Activated CD8-positive, alpha-beta memory T cell treated with anti-CD3 and anti-CD28 coated beads, Interleukin-2, amount 10 ng/mL, durations not matched to agents 7 days and 5 days (primary cell): ENCODE measurements at regions not wholly inside any gene's neighbourhood (a gene's known extent, or its start where the extent isn't known, plus 50 kb on each side); places are given as distances from the start of the nearest gene placed in this dataset.

Experiments used
- ATAC-seq: fragments of 150-1000 bp; cut with Tn5 transposase; one replicate; pipeline ENCODE4 v1.10.0; 2021; ENCODE audit warnings: moderate library complexity
- CTCF ChIA-PET: fragments of 350-600 bp; sonication (Branson Sonifier 250); formaldehyde crosslinking; loops from one replicate; lab custom pipeline; 2021; ENCODE audit warnings: antibody characterized with exemption; lab: Charles Lee
- DNase-seq: peaks from one replicate; pipeline ENCODE4 v3.0.0-alpha.2; 2020
- H3K27ac Mint-ChIP-seq: one replicate; pipeline ENCODE4 v1.8.0; 2021; ENCODE audit warnings: mild to moderate bottlenecking, mixed read lengths
- H3K27me3 Mint-ChIP-seq: one replicate; pipeline ENCODE4 v1.8.0; 2021; ENCODE audit warnings: mixed read lengths
- H3K36me3 Mint-ChIP-seq: one replicate; pipeline ENCODE4 v1.8.0; 2021; ENCODE audit warnings: mild to moderate bottlenecking, mixed read lengths
- H3K4me1 Mint-ChIP-seq: one replicate; pipeline ENCODE4 v1.8.0; 2021; ENCODE audit warnings: mixed read lengths
- H3K4me3 Mint-ChIP-seq: one replicate; pipeline ENCODE4 v1.8.0; 2021; ENCODE audit warnings: mild to moderate bottlenecking, moderate library complexity, mixed read lengths
- H3K9me3 Mint-ChIP-seq: one replicate; pipeline ENCODE4 v1.8.0; 2022; ENCODE audit warnings: low read depth, mixed read lengths

- Mint-ChIP-seq H3K4me1 (no peaks in the 10 kb centered on the region), H3K9me3 (peaks cover 12% of the 10 kb centered on the region), H3K27me3 (no peaks in the 10 kb centered on the region), H3K4me3 (no peak overlapping the region), H3K27ac (no peak overlapping the region), H3K36me3 (no peaks in the 10 kb centered on the region)
- CTCF ChIA-PET, result no interaction called here
- DNase-seq, result no peak
- ATAC-seq, result no peak
Observed at GRCh38 chr9:80878556-80878955, 810.8 kb downstream of the TLE1 start.

- no peak overlapping the region for H3K4me3 Mint-ChIP-seq
- no peak overlapping the region for H3K27ac Mint-ChIP-seq
- H3K36me3 Mint-ChIP-seq, result no peaks in the 10 kb centered on the region
- no peaks in the 10 kb centered on the region for H3K4me1 Mint-ChIP-seq
- no peak for DNase-seq
- peaks cover 12% of the 10 kb centered on the region for H3K9me3 Mint-ChIP-seq
- no peaks in the 10 kb centered on the region for H3K27me3 Mint-ChIP-seq
- no peak for ATAC-seq
- CTCF ChIA-PET, result no interaction called here
Observed at GRCh38 chr9:80875947-80876346, 813.4 kb downstream of the TLE1 start.

- H3K27ac Mint-ChIP-seq, result no peak overlapping the region
- no peaks in the 10 kb centered on the region for H3K4me1 Mint-ChIP-seq
- H3K9me3 Mint-ChIP-seq, result peaks cover 12% of the 10 kb centered on the region
- no peak for DNase-seq
- H3K36me3 Mint-ChIP-seq, result no peaks in the 10 kb centered on the region
- H3K27me3 Mint-ChIP-seq, result no peaks in the 10 kb centered on the region
- no peak overlapping the region for H3K4me3 Mint-ChIP-seq
- no peak for ATAC-seq
- CTCF ChIA-PET, result no interaction called here
Observed at GRCh38 chr9:80874276-80874675, 815.1 kb downstream of the TLE1 start.

- Mint-ChIP-seq H3K27me3 (no peaks in the 10 kb centered on the region), H3K36me3 (no peaks in the 10 kb centered on the region), H3K4me1 (no peaks in the 10 kb centered on the region), H3K4me3 (no peak overlapping the region), H3K27ac (no peak overlapping the region), H3K9me3 (peaks cover 12% of the 10 kb centered on the region)
- ATAC-seq (no peak), DNase-seq (no peak)
- CTCF ChIA-PET, result no interaction called here
Observed at GRCh38 chr9:80873861-80874260, 815.5 kb downstream of the TLE1 start.

- no peaks in the 10 kb centered on the region for H3K36me3 Mint-ChIP-seq
- no peaks in the 10 kb centered on the region for H3K27me3 Mint-ChIP-seq
- H3K4me3 Mint-ChIP-seq, result no peak overlapping the region
- CTCF ChIA-PET, result no interaction called here
- DNase-seq (no peak), ATAC-seq (no peak)
- peaks cover 18% of the 10 kb centered on the region for H3K9me3 Mint-ChIP-seq
- no peak overlapping the region for H3K27ac Mint-ChIP-seq
- H3K4me1 Mint-ChIP-seq, result no peaks in the 10 kb centered on the region
Observed at GRCh38 chr9:80871596-80871995, 817.8 kb downstream of the TLE1 start.

GRCh38 chr9:80867731-80868130, 821.6 kb downstream of the TLE1 start:
- no peak for ATAC-seq
- H3K27ac Mint-ChIP-seq, result no peak overlapping the region
- peaks cover 11% of the 10 kb centered on the region for H3K9me3 Mint-ChIP-seq
- CTCF ChIA-PET, result no interaction called here
- DNase-seq, result no peak
- H3K27me3 Mint-ChIP-seq, result no peaks in the 10 kb centered on the region
- H3K36me3 Mint-ChIP-seq, result no peaks in the 10 kb centered on the region
- H3K4me3 Mint-ChIP-seq, result no peak overlapping the region
- H3K4me1 Mint-ChIP-seq, result no peaks in the 10 kb centered on the region

- CTCF ChIA-PET, result no interaction called here
- Mint-ChIP-seq H3K4me1 (no peaks in the 10 kb centered on the region), H3K9me3 (peaks cover 12% of the 10 kb centered on the region), H3K4me3 (no peak overlapping the region), H3K36me3 (no peaks in the 10 kb centered on the region), H3K27me3 (no peaks in the 10 kb centered on the region), H3K27ac (no peak overlapping the region)
- no peak for ATAC-seq
- no peak for DNase-seq
Observed at GRCh38 chr9:80866576-80867227, 822.6 kb downstream of the TLE1 start.

- DNase-seq (no peak), ATAC-seq (no peak)
- no peaks in the 10 kb centered on the region for H3K36me3 Mint-ChIP-seq
- no peak overlapping the region for H3K4me3 Mint-ChIP-seq
- H3K4me1 Mint-ChIP-seq, result no peaks in the 10 kb centered on the region
- no peak overlapping the region for H3K27ac Mint-ChIP-seq
- CTCF ChIA-PET, result no interaction called here
- H3K27me3 Mint-ChIP-seq, result no peaks in the 10 kb centered on the region
- peaks cover 12% of the 10 kb centered on the region for H3K9me3 Mint-ChIP-seq
Observed at GRCh38 chr9:80866121-80866520, 823.2 kb downstream of the TLE1 start.

GRCh38 chr9:80843028-80843427, 846.3 kb downstream of the TLE1 start:
- H3K27ac Mint-ChIP-seq, result no peak overlapping the region
- H3K27me3 Mint-ChIP-seq, result no peaks in the 10 kb centered on the region
- no peak overlapping the region for H3K4me3 Mint-ChIP-seq
- CTCF ChIA-PET, result no interaction called here
- no peaks in the 10 kb centered on the region for H3K36me3 Mint-ChIP-seq
- no peaks in the 10 kb centered on the region for H3K4me1 Mint-ChIP-seq
- ATAC-seq (no peak), DNase-seq (no peak)
- H3K9me3 Mint-ChIP-seq, result peaks cover 6% of the 10 kb centered on the region

GRCh38 chr9:80842389-80842788, 847.0 kb downstream of the TLE1 start:
- Mint-ChIP-seq H3K9me3 (peaks cover 6% of the 10 kb centered on the region), H3K4me3 (no peak overlapping the region), H3K27ac (no peak overlapping the region), H3K4me1 (no peaks in the 10 kb centered on the region), H3K27me3 (no peaks in the 10 kb centered on the region), H3K36me3 (no peaks in the 10 kb centered on the region)
- CTCF ChIA-PET, result no interaction called here
- ATAC-seq (no peak), DNase-seq (no peak)

GRCh38 chr9:80841888-80842287, 847.5 kb downstream of the TLE1 start:
- no peak overlapping the region for H3K4me3 Mint-ChIP-seq
- CTCF ChIA-PET, result no interaction called here
- no peaks in the 10 kb centered on the region for H3K36me3 Mint-ChIP-seq
- no peak for DNase-seq
- H3K4me1 Mint-ChIP-seq, result no peaks in the 10 kb centered on the region
- H3K27ac Mint-ChIP-seq, result no peak overlapping the region
- peaks cover 6% of the 10 kb centered on the region for H3K9me3 Mint-ChIP-seq
- H3K27me3 Mint-ChIP-seq, result no peaks in the 10 kb centered on the region
- ATAC-seq, result no peak

- CTCF ChIA-PET, result no interaction called here
- no peak overlapping the region for H3K27ac Mint-ChIP-seq
- H3K9me3 Mint-ChIP-seq, result peaks cover 4% of the 10 kb centered on the region
- H3K4me3 Mint-ChIP-seq, result no peak overlapping the region
- H3K36me3 Mint-ChIP-seq, result no peaks in the 10 kb centered on the region
- DNase-seq (no peak), ATAC-seq (no peak)
- H3K27me3 Mint-ChIP-seq, result no peaks in the 10 kb centered on the region
- H3K4me1 Mint-ChIP-seq, result no peaks in the 10 kb centered on the region
Observed at GRCh38 chr9:80839821-80840675, 849.3 kb downstream of the TLE1 start.

GRCh38 chr9:80836013-80836412, 853.3 kb downstream of the TLE1 start:
- H3K4me3 Mint-ChIP-seq, result no peak overlapping the region
- H3K27me3 Mint-ChIP-seq, result no peaks in the 10 kb centered on the region
- H3K27ac Mint-ChIP-seq, result no peak overlapping the region
- CTCF ChIA-PET, result no interaction called here
- DNase-seq (no peak), ATAC-seq (no peak)
- H3K36me3 Mint-ChIP-seq, result no peaks in the 10 kb centered on the region
- H3K9me3 Mint-ChIP-seq, result peaks cover 10% of the 10 kb centered on the region
- H3K4me1 Mint-ChIP-seq, result no peaks in the 10 kb centered on the region

- Mint-ChIP-seq H3K36me3 (no peaks in the 10 kb centered on the region), H3K4me3 (no peak overlapping the region), H3K27me3 (no peaks in the 10 kb centered on the region), H3K4me1 (no peaks in the 10 kb centered on the region), H3K9me3 (peaks cover 12% of the 10 kb centered on the region), H3K27ac (no peak overlapping the region)
- ATAC-seq (no peak), DNase-seq (no peak)
- CTCF ChIA-PET, result no interaction called here
Observed at GRCh38 chr9:80831751-80832150, 857.6 kb downstream of the TLE1 start.
